Suprapubic skin (tissue), 4 donors: ENCODE measurements at regions not wholly inside any gene's neighbourhood (a gene's known extent, or its start where the extent isn't known, plus 50 kb on each side); places are given as distances from the start of the nearest gene placed in this dataset.

Experiments used
- DNase-seq, 2 donors: peaks; one replicate each; pipeline ENCODE4 v3.0.0-alpha.2; 2019; ENCODE audit warnings: low spot score in 2 of 2
- H3K27ac ChIP-seq: fragments of 200-600 bp; sonication (generic); one replicate; pipeline ENCODE4 v1.5.1; 2019
- H3K27me3 ChIP-seq: fragments of 200-600 bp; sonication (generic); one replicate; pipeline ENCODE4 v1.5.1; 2019
- H3K36me3 ChIP-seq: fragments of 200-600 bp; sonication (generic); one replicate; pipeline ENCODE4 v1.5.1; 2019
- H3K4me1 ChIP-seq: fragments of 200-600 bp; sonication (generic); one replicate; pipeline ENCODE4 v1.5.1; 2019
- H3K4me3 ChIP-seq: fragments of 200-600 bp; sonication (generic); one replicate; pipeline ENCODE4 v1.5.1; 2019; ENCODE audit warnings: mild to moderate bottlenecking
- H3K9me3 ChIP-seq: fragments of 200-600 bp; sonication (generic); one replicate; pipeline ENCODE4 v1.5.1; 2019
- EP300 ChIP-seq: sonication (generic); formaldehyde crosslinking; IDR thresholded peaks from one replicate; pipeline ENCODE4 v1.6.1; 2017; ENCODE audit warnings: antibody characterized with exemption
- POLR2A ChIP-seq, 2 donors: fragments of 450-650 bp; IDR thresholded peaks; one replicate each; pipeline ENCODE4 v1.6.1; 2017; ENCODE audit warnings: antibody characterized with exemption in 2 of 2, mild to moderate bottlenecking in 2 of 2, moderate library complexity in 2 of 2
- POLR2AphosphoS5 ChIP-seq, 3 donors: sonication (generic); formaldehyde crosslinking; IDR thresholded peaks; one replicate each; pipeline ENCODE4 v1.6.1; 2017; ENCODE audit warnings: antibody characterized with exemption in 3 of 3
- WGBS: methylation state at CpG from one replicate; pipeline ENCODE4 v1.1.5; 2018; 5-methylcytosine and 5-hydroxymethylcytosine counted together
- TF ChIP-seq, protein P1 (sequence below), 2 donors: fragments of 200-600 bp in 1 of 2; fragments of 450-650 bp in 1 of 2; sonication (generic) in 1 of 2; IDR thresholded peaks; one replicate each; pipeline ENCODE4 v1.5.1; 2016 to 2019; ENCODE audit warnings: antibody characterized with exemption in 2 of 2, mild to moderate bottlenecking in 1 of 2, moderate library complexity in 1 of 2

DNA sequence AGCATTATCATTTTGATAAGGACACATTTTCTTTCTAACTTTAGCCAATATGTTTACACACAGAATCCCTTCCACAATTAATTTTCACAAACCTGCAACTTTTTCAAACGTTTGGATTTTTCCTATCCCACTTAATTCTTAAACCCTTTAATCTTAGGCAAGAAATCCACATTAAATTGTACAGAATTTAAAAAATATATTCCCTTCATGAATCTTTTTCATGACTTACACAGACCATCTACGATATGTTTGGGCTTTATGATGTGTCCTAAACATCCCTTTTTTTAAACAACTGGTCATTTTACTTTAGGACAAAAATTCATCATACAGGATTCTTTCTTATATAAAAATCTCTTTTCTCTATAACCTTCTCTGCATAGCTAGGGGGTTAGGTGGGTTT lies 241.5 kb upstream of the CNTNAP4 start:
- H3K36me3 ChIP-seq, result no peaks in the 10 kb centered on the region
- H3K4me3 ChIP-seq, result no peak overlapping the region
- H3K4me1 ChIP-seq, result no peaks in the 10 kb centered on the region
- WGBS, result 49% methylated on average over 2 of the region's 2 CpGs
- H3K27me3 ChIP-seq, result no peaks in the 10 kb centered on the region
- H3K9me3 ChIP-seq, result no peaks in the 10 kb centered on the region
- no peak for TF ChIP-seq EP300
- TF ChIP-seq POLR2AphosphoS5 (IDR thresholded peaks at IDR 0.05), result no peak
- TF ChIP-seq, protein P1, sequence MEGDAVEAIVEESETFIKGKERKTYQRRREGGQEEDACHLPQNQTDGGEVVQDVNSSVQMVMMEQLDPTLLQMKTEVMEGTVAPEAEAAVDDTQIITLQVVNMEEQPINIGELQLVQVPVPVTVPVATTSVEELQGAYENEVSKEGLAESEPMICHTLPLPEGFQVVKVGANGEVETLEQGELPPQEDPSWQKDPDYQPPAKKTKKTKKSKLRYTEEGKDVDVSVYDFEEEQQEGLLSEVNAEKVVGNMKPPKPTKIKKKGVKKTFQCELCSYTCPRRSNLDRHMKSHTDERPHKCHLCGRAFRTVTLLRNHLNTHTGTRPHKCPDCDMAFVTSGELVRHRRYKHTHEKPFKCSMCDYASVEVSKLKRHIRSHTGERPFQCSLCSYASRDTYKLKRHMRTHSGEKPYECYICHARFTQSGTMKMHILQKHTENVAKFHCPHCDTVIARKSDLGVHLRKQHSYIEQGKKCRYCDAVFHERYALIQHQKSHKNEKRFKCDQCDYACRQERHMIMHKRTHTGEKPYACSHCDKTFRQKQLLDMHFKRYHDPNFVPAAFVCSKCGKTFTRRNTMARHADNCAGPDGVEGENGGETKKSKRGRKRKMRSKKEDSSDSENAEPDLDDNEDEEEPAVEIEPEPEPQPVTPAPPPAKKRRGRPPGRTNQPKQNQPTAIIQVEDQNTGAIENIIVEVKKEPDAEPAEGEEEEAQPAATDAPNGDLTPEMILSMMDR (IDR thresholded peaks at IDR 0.05), result no peak
- no peak for TF ChIP-seq POLR2A (IDR thresholded peaks at IDR 0.05)
- DNase-seq, result no peak
- no peak overlapping the region for H3K27ac ChIP-seq

- 79% methylated on average over 1 of the region's 1 CpG for WGBS
Measured at GRCh38 chr16:76038097-76038496, 239.1 kb upstream of the CNTNAP4 start.

DNA sequence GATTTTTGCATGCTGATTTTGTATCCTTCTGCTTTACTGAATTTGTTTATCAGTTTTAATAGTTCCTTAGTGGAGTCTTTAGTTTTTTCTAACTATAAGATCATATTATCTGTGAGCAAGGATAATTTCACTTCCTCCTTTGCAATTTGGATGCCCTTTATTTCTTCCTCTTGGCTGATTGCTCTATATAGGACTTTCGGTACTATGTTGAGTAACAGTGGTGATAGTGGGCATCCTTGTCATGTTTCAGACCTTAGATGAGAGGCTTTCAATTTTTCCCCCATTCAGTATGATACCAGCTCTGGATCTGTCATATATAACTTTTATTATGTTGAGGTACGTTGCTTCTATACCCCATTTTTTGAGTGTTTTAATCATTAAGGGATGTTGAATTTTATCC lies 224.5 kb upstream of the CNTNAP4 start:
- no peak for DNase-seq
- H3K9me3 ChIP-seq, result peaks cover 4% of the 10 kb centered on the region
- no peaks in the 10 kb centered on the region for H3K4me1 ChIP-seq
- TF ChIP-seq EP300 (no peak), POLR2A (IDR thresholded peaks at IDR 0.05) (no peak), POLR2AphosphoS5 (IDR thresholded peaks at IDR 0.05) (no peak)
- no peaks in the 10 kb centered on the region for H3K27me3 ChIP-seq
- H3K27ac ChIP-seq, result no peak overlapping the region
- no peaks in the 10 kb centered on the region for H3K36me3 ChIP-seq
- H3K4me3 ChIP-seq, result no peak overlapping the region
- WGBS, result 79% methylated on average over 2 of the region's 2 CpGs

More at GRCh38 chr16:76038097-76038496, 239.1 kb upstream of the CNTNAP4 start:
- no peak overlapping the region for H3K4me3 ChIP-seq
- no peak overlapping the region for H3K27ac ChIP-seq
- no peaks in the 10 kb centered on the region for H3K9me3 ChIP-seq
- TF ChIP-seq, protein P1 (IDR thresholded peaks at IDR 0.05), result no peak
- TF ChIP-seq EP300, result no peak
- TF ChIP-seq POLR2A (IDR thresholded peaks at IDR 0.05), result no peak
- no peak for TF ChIP-seq POLR2AphosphoS5 (IDR thresholded peaks at IDR 0.05)
- H3K4me1 ChIP-seq, result no peaks in the 10 kb centered on the region
- DNase-seq, result no peak
- H3K36me3 ChIP-seq, result no peaks in the 10 kb centered on the region
- H3K27me3 ChIP-seq, result no peaks in the 10 kb centered on the region

DNA sequence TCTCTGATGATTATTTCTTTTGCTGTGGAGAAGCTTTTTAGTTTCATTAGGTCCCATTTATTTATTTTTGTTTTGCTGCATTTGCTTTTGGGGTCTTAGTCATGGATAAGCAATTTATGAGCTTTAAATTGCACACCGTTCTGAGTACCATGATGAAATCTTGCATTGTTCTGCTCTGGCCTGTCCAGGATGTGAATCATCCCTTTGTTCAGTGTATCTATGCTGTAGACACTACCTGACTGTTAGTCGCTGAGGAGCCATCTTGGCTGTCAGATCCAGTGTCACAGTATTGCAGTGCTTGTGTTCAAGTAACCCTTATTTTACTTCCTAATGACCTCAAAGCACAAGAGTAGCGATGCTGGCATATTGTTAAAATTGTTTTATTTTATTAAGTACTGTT lies 218.0 kb upstream of the CNTNAP4 start:
- WGBS, result 85% methylated on average over 3 of the region's 3 CpGs
- no peaks in the 10 kb centered on the region for H3K36me3 ChIP-seq
- no peak overlapping the region for H3K27ac ChIP-seq
- H3K27me3 ChIP-seq, result no peaks in the 10 kb centered on the region
- no peaks in the 10 kb centered on the region for H3K9me3 ChIP-seq
- H3K4me1 ChIP-seq, result no peaks in the 10 kb centered on the region
- no peak for DNase-seq
- TF ChIP-seq POLR2AphosphoS5 (IDR thresholded peaks at IDR 0.05) (no peak), POLR2A (IDR thresholded peaks at IDR 0.05) (no peak), EP300 (no peak)
- TF ChIP-seq, protein P1 (IDR thresholded peaks at IDR 0.05), result no peak
- no peak overlapping the region for H3K4me3 ChIP-seq

- no peaks in the 10 kb centered on the region for H3K9me3 ChIP-seq
- no peaks in the 10 kb centered on the region for H3K4me1 ChIP-seq
- TF ChIP-seq POLR2AphosphoS5 (IDR thresholded peaks at IDR 0.05) (no peak), POLR2A (IDR thresholded peaks at IDR 0.05) (no peak), EP300 (no peak)
- TF ChIP-seq, protein P1 (IDR thresholded peaks at IDR 0.05), result no peak
- 68% methylated on average over 2 of the region's 2 CpGs for WGBS
- no peak overlapping the region for H3K27ac ChIP-seq
- no peak overlapping the region for H3K4me3 ChIP-seq
- DNase-seq, result no peak
- no peaks in the 10 kb centered on the region for H3K27me3 ChIP-seq
- H3K36me3 ChIP-seq, result no peaks in the 10 kb centered on the region
Measured at GRCh38 chr16:76059701-76060100, 217.5 kb upstream of the CNTNAP4 start.

GRCh38 chr16:76071690-76072089 lies 205.5 kb upstream of the CNTNAP4 start:
- H3K4me1 ChIP-seq, result no peaks in the 10 kb centered on the region
- no peaks in the 10 kb centered on the region for H3K27me3 ChIP-seq
- 81% methylated on average over 2 of the region's 2 CpGs for WGBS
- H3K9me3 ChIP-seq, result peaks cover 5% of the 10 kb centered on the region
- no peaks in the 10 kb centered on the region for H3K36me3 ChIP-seq
- H3K27ac ChIP-seq, result no peak overlapping the region
- no peak for DNase-seq
- H3K4me3 ChIP-seq, result no peak overlapping the region
- TF ChIP-seq, protein P1 (IDR thresholded peaks at IDR 0.05), result no peak
- TF ChIP-seq POLR2AphosphoS5 (IDR thresholded peaks at IDR 0.05) (no peak), EP300 (no peak), POLR2A (IDR thresholded peaks at IDR 0.05) (no peak)
